GM21528 (cell line): ENCODE measurements at regions not wholly inside any gene's neighbourhood (a gene's known extent, or its start where the extent isn't known, plus 50 kb on each side); places are given as distances from the start of the nearest gene placed in this dataset.
"Not testable (repeated sequence)": the region's sequence is repeated elsewhere in the genome, so short reads cannot be mapped to it uniquely, and the experiment has no call there.

Experiments
- ATAC-seq: cut with Tn5 transposase; IDR thresholded peaks from one replicate; pipeline ENCODE4 v1.9.1; 2021; ENCODE audit warnings: mild to moderate bottlenecking, moderate library complexity; ENCODE audit not compliant: unreplicated experiment, low FRiP score

GRCh38 chr7:155226261-155227003 lies 71.2 kb upstream of the INSIG1 start:
- no peak for ATAC-seq

- ATAC-seq = no peak
Observed at GRCh38 chr7:155227004-155227787, 70.5 kb upstream of the INSIG1 start.

GRCh38 chr7:155227788-155228458 lies 69.8 kb upstream of the INSIG1 start:
- ATAC-seq = no peak

- no peak for ATAC-seq
Observed at GRCh38 chr7:155228459-155228845, 69.2 kb upstream of the INSIG1 start.

- ATAC-seq = no peak
Observed at GRCh38 chr7:155228894-155229293, 68.8 kb upstream of the INSIG1 start.

GRCh38 chr7:155229548-155230168 lies 68.0 kb upstream of the INSIG1 start:
- ATAC-seq = no peak

- no peak for ATAC-seq
Observed at GRCh38 chr7:155230169-155230593, 67.5 kb upstream of the INSIG1 start.

GRCh38 chr7:155231241-155231800 lies 66.4 kb upstream of the INSIG1 start:
- no peak for ATAC-seq

GRCh38 chr7:155231941-155232340 lies 65.7 kb upstream of the INSIG1 start:
- no peak for ATAC-seq

GRCh38 chr7:155232911-155233310 lies 64.8 kb upstream of the INSIG1 start:
- ATAC-seq = no peak

GRCh38 chr7:155233311-155234157 lies 64.1 kb upstream of the INSIG1 start:
- no peak for ATAC-seq

GRCh38 chr7:155234158-155234492 lies 63.6 kb upstream of the INSIG1 start:
- ATAC-seq = no peak

- no peak for ATAC-seq
Observed at GRCh38 chr7:155234950-155235789, 62.5 kb upstream of the INSIG1 start.

GRCh38 chr7:155236386-155236785 lies 61.3 kb upstream of the INSIG1 start:
- no peak for ATAC-seq

- no peak for ATAC-seq
Observed at GRCh38 chr7:155237297-155237696, 60.4 kb upstream of the INSIG1 start.

- ATAC-seq = no peak
Observed at GRCh38 chr7:155237730-155238129, 59.9 kb upstream of the INSIG1 start.

- not testable (repeated sequence) for ATAC-seq
Observed at GRCh38 chr7:155239431-155240087, 58.1 kb upstream of the INSIG1 start.

GRCh38 chr7:155244675-155245074 lies 53.0 kb upstream of the INSIG1 start:
- no peak for ATAC-seq
